ENCODE measurements at regions not wholly inside any gene's neighbourhood (a gene's known extent, or its start where the extent isn't known, plus 50 kb on each side); places are given as distances from the start of the nearest gene placed in this dataset. TPM values are rescaled to one million over a fixed set of nuclear protein-coding genes. Genes with fewer than 3 reads are reported as not detected.

Small RNA genes lying in the stretch of these regions (small RNA-seq; reads per million reads assigned to genes)
- gene MTND5P40 (ENCODE audit: insufficient read depth) (not detected), gene RF01182 (ENCODE audit: insufficient read depth) (not detected), gene RN7SKP139 (ENCODE audit: insufficient read depth) (not detected), gene RNU6-1014P (ENCODE audit: insufficient read depth) (not detected)

Measured in H1 (cell line).